NB4 (cell line): ENCODE measurements at regions not wholly inside any gene's neighbourhood (a gene's known extent, or its start where the extent isn't known, plus 50 kb on each side); places are given as distances from the start of the nearest gene placed in this dataset.

Experiments used
- MYC ChIP-seq: IDR thresholded peaks from 2 replicates; pipeline ENCODE4 v1.6.1; 2011; ENCODE audit warnings: low read depth, low read length
- POLR2A ChIP-seq: IDR thresholded peaks from 2 replicates; pipeline ENCODE4 v1.6.1; 2011; ENCODE audit warnings: mild to moderate bottlenecking; ENCODE audit not compliant: insufficient read length; ENCODE audit errors: extremely low read depth
- TF ChIP-seq, protein P1 (sequence below): IDR thresholded peaks from one replicate; pipeline ENCODE4 v1.5.1; 2012; ENCODE audit warnings: low read depth, low read length
- TF ChIP-seq, protein P2 (sequence below): IDR thresholded peaks from 2 replicates; pipeline ENCODE4 v1.6.1; 2011; ENCODE audit warnings: low read depth, low read length

DNA sequence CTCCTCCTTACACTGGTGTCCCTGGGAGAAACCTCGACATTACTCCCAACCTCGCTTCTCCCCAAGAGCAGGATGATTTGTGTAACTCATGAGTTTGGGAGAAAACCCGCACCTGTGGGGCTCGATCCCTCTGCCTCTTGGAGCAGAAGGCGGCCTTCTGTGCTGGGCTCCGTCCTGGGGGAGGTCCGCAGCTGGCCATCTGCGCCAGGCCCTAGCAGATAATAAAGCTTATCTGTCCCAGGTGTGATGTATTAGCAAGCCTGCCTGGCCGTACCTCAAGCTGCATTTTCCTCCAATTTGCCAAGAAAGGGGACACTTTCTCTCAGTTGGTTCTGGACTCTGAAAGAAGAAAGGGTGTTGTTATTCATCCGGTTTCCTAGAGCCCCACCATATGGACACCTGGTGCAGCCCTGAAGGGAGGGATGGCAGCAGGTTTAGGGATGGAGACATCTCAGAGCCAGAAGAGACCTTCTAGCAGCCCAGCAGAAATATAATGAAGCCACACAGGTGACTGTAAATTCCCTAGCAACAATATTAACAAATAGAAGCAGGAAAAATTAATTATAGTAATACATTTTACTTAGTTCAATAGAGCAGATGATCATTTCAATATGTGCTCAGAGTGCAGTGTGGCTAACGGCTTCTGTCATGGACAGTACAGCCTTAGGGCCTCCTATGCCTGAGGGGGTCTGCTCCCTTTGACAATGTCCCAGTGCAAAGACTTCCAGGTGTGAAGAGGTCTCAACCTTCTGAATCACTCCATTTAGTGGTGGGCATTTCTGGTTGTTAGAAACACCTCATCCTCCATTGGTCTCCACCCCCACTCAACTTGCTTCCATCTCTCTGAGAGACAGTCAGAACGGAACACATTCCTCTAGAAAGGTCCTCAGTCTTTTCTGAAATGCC, 94.8 kb downstream of the CPN2 start:
- TF ChIP-seq POLR2A = no peak
- TF ChIP-seq, protein P1, sequence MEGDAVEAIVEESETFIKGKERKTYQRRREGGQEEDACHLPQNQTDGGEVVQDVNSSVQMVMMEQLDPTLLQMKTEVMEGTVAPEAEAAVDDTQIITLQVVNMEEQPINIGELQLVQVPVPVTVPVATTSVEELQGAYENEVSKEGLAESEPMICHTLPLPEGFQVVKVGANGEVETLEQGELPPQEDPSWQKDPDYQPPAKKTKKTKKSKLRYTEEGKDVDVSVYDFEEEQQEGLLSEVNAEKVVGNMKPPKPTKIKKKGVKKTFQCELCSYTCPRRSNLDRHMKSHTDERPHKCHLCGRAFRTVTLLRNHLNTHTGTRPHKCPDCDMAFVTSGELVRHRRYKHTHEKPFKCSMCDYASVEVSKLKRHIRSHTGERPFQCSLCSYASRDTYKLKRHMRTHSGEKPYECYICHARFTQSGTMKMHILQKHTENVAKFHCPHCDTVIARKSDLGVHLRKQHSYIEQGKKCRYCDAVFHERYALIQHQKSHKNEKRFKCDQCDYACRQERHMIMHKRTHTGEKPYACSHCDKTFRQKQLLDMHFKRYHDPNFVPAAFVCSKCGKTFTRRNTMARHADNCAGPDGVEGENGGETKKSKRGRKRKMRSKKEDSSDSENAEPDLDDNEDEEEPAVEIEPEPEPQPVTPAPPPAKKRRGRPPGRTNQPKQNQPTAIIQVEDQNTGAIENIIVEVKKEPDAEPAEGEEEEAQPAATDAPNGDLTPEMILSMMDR = no peak
- TF ChIP-seq, protein P2, sequence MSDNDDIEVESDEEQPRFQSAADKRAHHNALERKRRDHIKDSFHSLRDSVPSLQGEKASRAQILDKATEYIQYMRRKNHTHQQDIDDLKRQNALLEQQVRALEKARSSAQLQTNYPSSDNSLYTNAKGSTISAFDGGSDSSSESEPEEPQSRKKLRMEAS = no peak
- TF ChIP-seq MYC = no peak
